Liver (tissue), 8 donors: ENCODE measurements at regions not wholly inside any gene's neighbourhood (a gene's known extent, or its start where the extent isn't known, plus 50 kb on each side); places are given as distances from the start of the nearest gene placed in this dataset.

Source experiments
- DNase-seq: peaks from one replicate; pipeline ENCODE4 v3.0.0-alpha.2; 2017; ENCODE audit warnings: low spot score
- H3K27ac ChIP-seq, 2 donors: one replicate each; pipeline ENCODE4 v1.7.0; 2013; ENCODE audit warnings: inconsistent platforms in 2 of 2, low read length in 2 of 2, control low read depth in 1 of 2, low read depth in 1 of 2, mild to moderate bottlenecking in 1 of 2
- H3K27me3 ChIP-seq, 4 donors: one replicate each; pipeline versions ENCODE4 v1.6.1 to v1.7.0; 2013; ENCODE audit warnings: low read length in 3 of 4, inconsistent platforms in 1 of 4, mild to moderate bottlenecking in 1 of 4, moderate library complexity in 1 of 4; ENCODE audit not compliant: control insufficient read depth in 4 of 4, insufficient read depth in 4 of 4
- H3K36me3 ChIP-seq, 4 donors: one replicate each; pipeline versions ENCODE4 v1.6.1 to v1.7.0; 2013; ENCODE audit warnings: low read length in 3 of 4, mild to moderate bottlenecking in 3 of 4, low read depth in 1 of 4, moderate library complexity in 1 of 4; ENCODE audit not compliant: control insufficient read depth in 4 of 4, insufficient read depth in 3 of 4
- H3K4me1 ChIP-seq, 4 donors: one replicate each; pipeline versions ENCODE4 v1.6.1 to v1.7.0; 2013; ENCODE audit warnings: low read length in 3 of 4, mild to moderate bottlenecking in 3 of 4, moderate library complexity in 1 of 4; ENCODE audit not compliant: control insufficient read depth in 4 of 4, insufficient read depth in 4 of 4
- H3K4me3 ChIP-seq, 3 donors: one replicate each; pipeline versions ENCODE4 v1.6.1 to v1.7.0; 2013; ENCODE audit warnings: low read length in 3 of 3, control low read depth in 1 of 3, low read depth in 1 of 3, mild to moderate bottlenecking in 1 of 3
- H3K9ac ChIP-seq, 2 donors: one replicate each; pipeline ENCODE4 v1.7.0; 2013; ENCODE audit warnings: low read length in 2 of 2, mild to moderate bottlenecking in 2 of 2, moderate library complexity in 2 of 2, control low read depth in 1 of 2, low read depth in 1 of 2
- H3K9me3 ChIP-seq, 4 donors: one replicate each; pipeline versions ENCODE4 v1.6.1 to v1.7.0; 2013; ENCODE audit warnings: low read length in 3 of 4; ENCODE audit not compliant: control insufficient read depth in 4 of 4
- CTCF ChIP-seq: fragments of 150-350 bp; IDR thresholded peaks from 2 replicates; pipeline ENCODE4 v1.5.1; 2017; ENCODE audit warnings: improper control_type of control experiment, low read depth, low read length; ENCODE audit not compliant: missing input control
- EGR1 ChIP-seq, 2 donors: IDR thresholded peaks; 2 replicates each; pipeline ENCODE4 v1.6.1; 2016 to 2018; ENCODE audit warnings: antibody characterized with exemption in 2 of 2, low read depth in 2 of 2
- FOXA1 ChIP-seq: IDR thresholded peaks from 2 replicates; pipeline ENCODE4 v1.6.1; 2016; ENCODE audit warnings: antibody characterized with exemption
- GABPA ChIP-seq, 2 donors: IDR thresholded peaks in 1 of 2; conservative IDR thresholded peaks in 1 of 2; 2 replicates each; pipeline ENCODE4 v1.6.1; 2016; ENCODE audit warnings: antibody characterized with exemption in 2 of 2, mild to moderate bottlenecking in 1 of 2, moderate library complexity in 1 of 2
- HNF4A ChIP-seq, 2 donors: conservative IDR thresholded peaks; 2 replicates each; pipeline ENCODE4 v1.6.1; 2016; ENCODE audit warnings: antibody characterized with exemption in 2 of 2, mild to moderate bottlenecking in 2 of 2
- NR2F2 ChIP-seq: IDR thresholded peaks from 2 replicates; pipeline ENCODE4 v1.6.1; 2016; ENCODE audit warnings: antibody characterized with exemption
- RAD21 ChIP-seq, 2 donors: IDR thresholded peaks; 2 replicates each; pipeline ENCODE4 v1.6.1; 2016; ENCODE audit warnings: antibody characterized with exemption in 2 of 2, mild to moderate bottlenecking in 2 of 2
- REST ChIP-seq: IDR thresholded peaks from 2 replicates; pipeline ENCODE4 v1.6.1; 2016; ENCODE audit warnings: antibody characterized with exemption, mild to moderate bottlenecking
- RXRA ChIP-seq, 2 donors: IDR thresholded peaks; 2 replicates each; pipeline ENCODE4 v1.6.1; 2017 to 2018; ENCODE audit warnings: antibody characterized with exemption in 2 of 2, mild to moderate bottlenecking in 1 of 2
- SP1 ChIP-seq: IDR thresholded peaks from 2 replicates; pipeline ENCODE4 v1.6.1; 2018; ENCODE audit warnings: antibody characterized with exemption, mild to moderate bottlenecking
- TAF1 ChIP-seq: conservative IDR thresholded peaks from 2 replicates; pipeline ENCODE4 v1.6.1; 2016; ENCODE audit warnings: antibody characterized with exemption, mild to moderate bottlenecking
- YY1 ChIP-seq: IDR thresholded peaks from 2 replicates; pipeline ENCODE4 v1.6.1; 2016; ENCODE audit warnings: antibody characterized with exemption, mild to moderate bottlenecking
- ZBTB33 ChIP-seq: IDR thresholded peaks from 2 replicates; pipeline ENCODE4 v1.6.1; 2016; ENCODE audit warnings: antibody characterized with exemption
- WGBS: extraction: QIAGEN DNeasy Blood & Tissue Kit; methylation state at CpG from one replicate; pipeline ENCODE4 v1.1.7; 2013; 5-methylcytosine and 5-hydroxymethylcytosine counted together
- donor health status: healthy.
- donor health status: healthy.
- donor health status: healthy.
- donor health status: healthy.
- donor health status: healthy.

GRCh38 chrX:40962793-40963407 lies 122.3 kb upstream of the USP9X start:
- Histone ChIP-seq H3K9ac (no peak overlapping the region), H3K27ac (no peak overlapping the region), H3K36me3 (no peaks in the 10 kb centered on the region), H3K9me3 (no peaks in the 10 kb centered on the region), H3K4me1 (peaks cover 3 to 7% (median 3%) of the 10 kb centered on the region in 4 donors), H3K4me3 (no peak overlapping the region), H3K27me3 (no peaks in the 10 kb centered on the region)
- 97% methylated on average over 12 of the region's 12 CpGs for WGBS
- no peak for DNase-seq
- TF ChIP-seq NR2F2: no peak
- TF ChIP-seq FOXA1: no peak
- no peak for TF ChIP-seq EGR1 (IDR thresholded peaks at IDR 0.05; ENCODE audit: low read depth in 2 of 2)
- no peak for TF ChIP-seq YY1

GRCh38 chrX:40964008-40964407 lies 121.2 kb upstream of the USP9X start:
- TF ChIP-seq ZBTB33 (no peak), EGR1 (IDR thresholded peaks at IDR 0.05; ENCODE audit: low read depth in 2 of 2) (no peak), HNF4A (conservative IDR thresholded peaks at IDR 0.05) (no peak), TAF1 (no peak), GABPA (IDR thresholded peaks at IDR 0.05 in 1 of 2, conservative IDR thresholded peaks at IDR 0.05 in 1 of 2) (no peak), RAD21 (IDR thresholded peaks at IDR 0.05) (no peak), NR2F2 (no peak), CTCF (no peak), SP1 (no peak)
- no peak for DNase-seq
- Histone ChIP-seq H3K27ac (no peak overlapping the region), H3K4me1 (peaks cover 3 to 7% (median 3%) of the 10 kb centered on the region in 4 donors), H3K36me3 (no peaks in the 10 kb centered on the region), H3K27me3 (no peaks in the 10 kb centered on the region), H3K9me3 (no peaks in the 10 kb centered on the region), H3K9ac (no peak overlapping the region), H3K4me3 (no peak overlapping the region)
- WGBS: 96% methylated on average over 1 of the region's 1 CpG

- no peak overlapping the region for H3K9ac ChIP-seq
- H3K4me1 ChIP-seq: peaks cover 3 to 7% (median 3%) of the 10 kb centered on the region in 4 donors
- no peaks in the 10 kb centered on the region for H3K27me3 ChIP-seq
- no peaks in the 10 kb centered on the region for H3K9me3 ChIP-seq
- whole genome bisulfite sequencing: 65% methylated on average over 4 of the region's 4 CpGs
- H3K36me3 ChIP-seq: no peaks in the 10 kb centered on the region
- H3K4me3 ChIP-seq: no peak overlapping the region
- DNase-seq: no peak
- no peak overlapping the region for H3K27ac ChIP-seq
- TF ChIP-seq RXRA (IDR thresholded peaks at IDR 0.05) (no peak), CTCF (no peak), REST (no peak), GABPA (IDR thresholded peaks at IDR 0.05 in 1 of 2, conservative IDR thresholded peaks at IDR 0.05 in 1 of 2) (no peak)
Measured at GRCh38 chrX:40964633-40965586, 120.3 kb upstream of the USP9X start.
